Stromal cell of bone marrow (primary cell): ENCODE measurements at regions not wholly inside any gene's neighbourhood (a gene's known extent, or its start where the extent isn't known, plus 50 kb on each side); places are given as distances from the start of the nearest gene placed in this dataset.
"Not testable (repeated sequence)": the region's sequence is repeated elsewhere in the genome, so short reads cannot be mapped to it uniquely, and the experiment has no call there.

Experiments used
- DNase-seq: peaks from one replicate; pipeline ENCODE4 v3.0.0-alpha.2; 2012; ENCODE audit warnings: low read depth

- no peak for DNase-seq
Measured at GRCh38 chr22:49413551-49413950, 414.1 kb downstream of the BRD1 start.

- no peak for DNase-seq
Measured at GRCh38 chr22:49413146-49413545, 414.5 kb downstream of the BRD1 start.

GRCh38 chr22:49412236-49412635 lies 415.4 kb downstream of the BRD1 start:
- no peak for DNase-seq

GRCh38 chr22:49411236-49411635 lies 416.4 kb downstream of the BRD1 start:
- no peak for DNase-seq

- no peak for DNase-seq
Measured at GRCh38 chr22:49408102-49408836, 419.4 kb downstream of the BRD1 start.

GRCh38 chr22:49406879-49407587 lies 420.6 kb downstream of the BRD1 start:
- no peak for DNase-seq

GRCh38 chr22:49406047-49406650 lies 421.5 kb downstream of the BRD1 start:
- no peak for DNase-seq

- no peak for DNase-seq
Measured at GRCh38 chr22:49405590-49405989, 422.1 kb downstream of the BRD1 start.

GRCh38 chr22:49404576-49405241 lies 423.0 kb downstream of the BRD1 start:
- no peak for DNase-seq

GRCh38 chr22:49404020-49404419 lies 423.7 kb downstream of the BRD1 start:
- no peak for DNase-seq

- DNase-seq, result no peak
Measured at GRCh38 chr22:49403102-49403501, 424.6 kb downstream of the BRD1 start.

GRCh38 chr22:49402169-49402568 lies 425.5 kb downstream of the BRD1 start:
- no peak for DNase-seq

GRCh38 chr22:49400941-49401598 lies 426.6 kb downstream of the BRD1 start:
- no peak for DNase-seq

GRCh38 chr22:49400136-49400940 lies 427.3 kb downstream of the BRD1 start:
- no peak for DNase-seq

GRCh38 chr22:49398646-49399045 lies 429.0 kb downstream of the BRD1 start:
- no peak for DNase-seq

- DNase-seq, result no peak
Measured at GRCh38 chr22:49398115-49398514, 429.6 kb downstream of the BRD1 start.

GRCh38 chr22:49396817-49397216 lies 430.9 kb downstream of the BRD1 start:
- DNase-seq, result no peak

GRCh38 chr22:49395617-49396016 lies 432.1 kb downstream of the BRD1 start:
- no peak for DNase-seq

- DNase-seq, result not testable (repeated sequence)
Measured at GRCh38 chr22:49395062-49395461, 432.6 kb downstream of the BRD1 start.

GRCh38 chr22:49394116-49394785 lies 433.4 kb downstream of the BRD1 start:
- DNase-seq, result no peak

GRCh38 chr22:49393526-49393925 lies 434.1 kb downstream of the BRD1 start:
- DNase-seq, result no peak
